GM12878 (cell line): ENCODE measurements at regions not wholly inside any gene's neighbourhood (a gene's known extent, or its start where the extent isn't known, plus 50 kb on each side); places are given as distances from the start of the nearest gene placed in this dataset.

Experiments
- ATAC-seq: fragments of 200-7000 bp; cut with Tn5 transposase; 3 replicates; pipeline ENCODE4 v1.9.1; 2020; ENCODE audit warnings: mild to moderate bottlenecking, moderate library complexity
- BruUV-seq: library from RNA; stranded (reverse); fragments of 400-500 nt; replicated peaks from 2 replicates; lab custom pipeline; 2021; lab: Mats Ljungman, UMichigan
- CTCF ChIA-PET: fragments of 300-600 bp; sonication (Branson Sonifier 250); formaldehyde crosslinking; extraction: SDS; loops from one replicate; lab custom pipeline; 2021; ENCODE audit warnings: inconsistent platforms; lab: Yijun Ruan, JAX
- POLR2A ChIA-PET: fragments of 350-600 bp; formaldehyde crosslinking; extraction: SDS; loops from one replicate; lab custom pipeline; 2021; ENCODE audit warnings: inconsistent platforms; lab: Charles Lee
- RAD21 ChIA-PET: fragments of 300-600 bp; sonication (Branson Sonifier 250); formaldehyde crosslinking; loops from one replicate; lab custom pipeline; 2023; ENCODE audit warnings: antibody characterized with exemption; ENCODE audit not compliant: unreplicated experiment; lab: Charles Lee
- SMC1A ChIA-PET: fragments of 300-600 bp; sonication (Branson Sonifier 250); formaldehyde crosslinking; loops from one replicate; lab custom pipeline; 2023; ENCODE audit not compliant: unreplicated experiment, uncharacterized antibody; lab: Charles Lee
- DNase-seq: peaks from one replicate; pipeline ENCODE4 v3.0.0-alpha.2; 2011; ENCODE audit warnings: low read depth, low spot score
- FAIRE-seq: peaks from 3 replicates; lab custom pipeline; 2011; peaks lifted over from hg19 to GRCh38; lab: Jason Lieb, UNC
- H2AFZ ChIP-seq: 2 replicates; pipeline ENCODE4 v1.6.0; 2011; ENCODE audit warnings: low read depth, low read length, control low read depth; ENCODE audit not compliant: control insufficient read depth
- H3K27ac ChIP-seq: 2 replicates; pipeline ENCODE4 v1.5.1; 2011; ENCODE audit warnings: control low read depth; ENCODE audit not compliant: control insufficient read depth, insufficient read depth
- H3K27me3 ChIP-seq, 2 experiments: replicated peaks in 1 of 2; 2 replicates each; pipeline versions ENCODE4 v1.6.0 to v1.6.1; 2011; ENCODE audit warnings: low read length in 1 of 2; ENCODE audit not compliant: control insufficient read depth in 2 of 2, insufficient read depth in 2 of 2
- H3K36me3 ChIP-seq, 2 experiments: 2 replicates each; pipeline ENCODE4 v1.5.1; 2011; ENCODE audit warnings: low read length in 1 of 2; ENCODE audit not compliant: control insufficient read depth in 2 of 2, insufficient read depth in 2 of 2
- H3K4me1 ChIP-seq: 2 replicates; pipeline ENCODE4 v1.6.1; 2011; ENCODE audit warnings: mild to moderate bottlenecking, low read length, moderate library complexity, mixed read lengths; ENCODE audit not compliant: control insufficient read depth, insufficient read depth
- H3K4me2 ChIP-seq: 2 replicates; pipeline ENCODE4 v1.6.0; 2011; ENCODE audit warnings: control low read depth; ENCODE audit not compliant: control insufficient read depth, insufficient read depth
- H3K4me3 ChIP-seq: fragments of 200-600 bp; sonication (generic); 2 replicates; pipeline ENCODE4 v1.5.1; 2016
- H3K79me2 ChIP-seq: 2 replicates; pipeline ENCODE4 v1.6.0; 2011; ENCODE audit warnings: low read length; ENCODE audit not compliant: control insufficient read depth, insufficient read depth
- H3K9ac ChIP-seq: 2 replicates; pipeline ENCODE4 v1.8.0; 2011; ENCODE audit warnings: low read length, control low read depth, mixed read lengths; ENCODE audit not compliant: control insufficient read depth, insufficient read depth
- H3K9me3 ChIP-seq: replicated peaks from 3 replicates; pipeline ENCODE4 v1.5.1; 2011; ENCODE audit warnings: mild to moderate bottlenecking, low read length; ENCODE audit not compliant: control insufficient read depth, insufficient read depth
- H4K20me1 ChIP-seq: 2 replicates; pipeline ENCODE4 v1.6.0; 2011; ENCODE audit not compliant: control insufficient read depth, insufficient read depth
- CBX5 ChIP-seq: sonication (generic); IDR thresholded peaks from 2 replicates; pipeline ENCODE4 v1.6.1; 2016; ENCODE audit warnings: low read depth, moderate library complexity, mild to moderate bottlenecking, inconsistent platforms
- HDGF ChIP-seq: fragments of 450-650 bp; IDR thresholded peaks from 2 replicates; pipeline ENCODE4 v1.6.1; 2016; ENCODE audit warnings: antibody characterized with exemption
- IRF5 ChIP-seq: fragments of 450-650 bp; IDR thresholded peaks from 2 replicates; pipeline ENCODE4 v1.6.1; 2017; ENCODE audit warnings: borderline replicate concordance
- PML ChIP-seq: IDR thresholded peaks from 2 replicates; pipeline ENCODE4 v1.6.1; 2012; ENCODE audit warnings: low read length, inconsistent platforms
- POLR2AphosphoS5 ChIP-seq: IDR thresholded peaks from 2 replicates; pipeline ENCODE4 v1.6.1; 2011; ENCODE audit warnings: mild to moderate bottlenecking, low read length, inconsistent platforms
- RAD21 ChIP-seq: IDR thresholded peaks from 2 replicates; pipeline ENCODE4 v1.6.1; 2011; ENCODE audit warnings: mild to moderate bottlenecking, low read depth, low read length, moderate library complexity; ENCODE audit not compliant: insufficient read depth
- RCOR1 ChIP-seq: conservative IDR thresholded peaks from 2 replicates; pipeline ENCODE4 v1.6.1; 2012; ENCODE audit warnings: low read depth, low read length, improper control_type of control experiment
- SIX5 ChIP-seq: IDR thresholded peaks from 2 replicates; pipeline ENCODE4 v1.6.1; 2011; ENCODE audit warnings: mild to moderate bottlenecking, low read depth, low read length, moderate library complexity; ENCODE audit not compliant: severe bottlenecking
- TBL1XR1 ChIP-seq: IDR thresholded peaks from 2 replicates; pipeline ENCODE4 v1.6.1; 2012; ENCODE audit warnings: low read depth, low read length, improper control_type of control experiment
- YBX1 ChIP-seq: fragments of 450-650 bp; IDR thresholded peaks from 2 replicates; pipeline ENCODE4 v1.6.1; 2016; ENCODE audit warnings: antibody characterized with exemption
- ZBTB40 ChIP-seq: fragments of 450-650 bp; IDR thresholded peaks from 2 replicates; pipeline ENCODE4 v1.6.1; 2016; ENCODE audit warnings: mild to moderate bottlenecking, moderate library complexity, borderline replicate concordance
- WGBS: methylation state at CpG from one replicate; pipeline ENCODE4 v1.1.6; 2016; ENCODE audit warnings: low lambda C conversion rate; ENCODE audit not compliant: insufficient replicate concordance, insufficient coverage; ENCODE audit errors: missing lambda C conversion rate; 5-methylcytosine and 5-hydroxymethylcytosine counted together
- in situ Hi-C: fragments of 300-500 bp; cut with MboI; formaldehyde crosslinking; loops from 9 replicates; pipeline ENCODE4 v1.14.3; 2018; ENCODE audit warnings: mixed read lengths
- intact Hi-C: fragments of 100-400 bp; cut with micrococcal nuclease; formaldehyde crosslinking; loops from one replicate; pipeline ENCODE4 v1.14.2; 2022; ENCODE audit not compliant: unreplicated experiment
- TF ChIP-seq, protein P1 (sequence below): fragments of 450-650 bp; IDR thresholded peaks from 2 replicates; pipeline ENCODE4 v1.6.1; 2017; ENCODE audit warnings: antibody characterized with exemption, mild to moderate bottlenecking, moderate library complexity

GRCh38 chr10:123607386-123607785 lies 58.8 kb upstream of the GPR26 start (continued):
- TF ChIP-seq RAD21 = no peak

DNA sequence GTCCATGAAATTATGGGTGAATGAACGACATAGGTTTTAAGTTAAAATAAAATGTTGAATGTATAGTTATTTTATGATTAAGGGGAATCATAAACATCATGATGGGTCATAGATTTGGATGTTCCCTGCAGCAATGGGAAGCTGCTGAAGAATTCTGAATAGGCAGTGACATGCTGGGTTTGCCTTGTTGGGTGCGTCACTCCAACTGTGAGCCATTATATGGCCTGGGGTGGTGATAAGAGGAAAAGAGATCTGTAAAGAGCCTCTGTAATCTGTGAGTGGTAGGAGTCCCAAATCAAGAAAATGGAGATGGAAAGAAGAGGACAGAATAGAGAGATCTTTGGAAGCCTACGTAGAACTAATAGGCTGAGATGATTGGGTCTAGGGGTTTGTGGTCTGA lies 58.1 kb upstream of the GPR26 start:
- H3K36me3 ChIP-seq = no peaks in the 10 kb centered on the region
- no peak for ATAC-seq
- in situ Hi-C loops = no loop called here
- no peaks in the 10 kb centered on the region for H3K79me2 ChIP-seq
- H3K4me2 ChIP-seq = no peak overlapping the region
- RAD21 ChIA-PET = no interaction called here
- no peak for FAIRE-seq
- peaks cover 3 to 6% of the 10 kb centered on the region in 2 experiments; a peak in 2 of 4 replicates for H3K27me3 ChIP-seq
- SMC1A ChIA-PET = no interaction called here
- no peak overlapping the region for H3K4me3 ChIP-seq
- BruUV-seq = no TSS peak
- no peak overlapping the region for H2AFZ ChIP-seq
- intact Hi-C loops = no loop called here
- POLR2A ChIA-PET = no interaction called here
- DNase-seq = no peak
- no peak overlapping the region for H3K9ac ChIP-seq
- H3K9me3 ChIP-seq = no peaks in the 10 kb centered on the region
- H4K20me1 ChIP-seq = no peaks in the 10 kb centered on the region
- 14% methylated on average over 3 of the region's 3 CpGs for WGBS
- CTCF ChIA-PET = no interaction called here
- TF ChIP-seq HDGF = no peak
- TF ChIP-seq PML = no peak
- no peak for TF ChIP-seq ZBTB40
- TF ChIP-seq YBX1 = no peak
- no peak for TF ChIP-seq RCOR1
- no peak for TF ChIP-seq IRF5
- TF ChIP-seq POLR2AphosphoS5 = no peak
- TF ChIP-seq CBX5 = no peak
- no peak for TF ChIP-seq SIX5
- no peak for TF ChIP-seq TBL1XR1
- TF ChIP-seq, protein P1, sequence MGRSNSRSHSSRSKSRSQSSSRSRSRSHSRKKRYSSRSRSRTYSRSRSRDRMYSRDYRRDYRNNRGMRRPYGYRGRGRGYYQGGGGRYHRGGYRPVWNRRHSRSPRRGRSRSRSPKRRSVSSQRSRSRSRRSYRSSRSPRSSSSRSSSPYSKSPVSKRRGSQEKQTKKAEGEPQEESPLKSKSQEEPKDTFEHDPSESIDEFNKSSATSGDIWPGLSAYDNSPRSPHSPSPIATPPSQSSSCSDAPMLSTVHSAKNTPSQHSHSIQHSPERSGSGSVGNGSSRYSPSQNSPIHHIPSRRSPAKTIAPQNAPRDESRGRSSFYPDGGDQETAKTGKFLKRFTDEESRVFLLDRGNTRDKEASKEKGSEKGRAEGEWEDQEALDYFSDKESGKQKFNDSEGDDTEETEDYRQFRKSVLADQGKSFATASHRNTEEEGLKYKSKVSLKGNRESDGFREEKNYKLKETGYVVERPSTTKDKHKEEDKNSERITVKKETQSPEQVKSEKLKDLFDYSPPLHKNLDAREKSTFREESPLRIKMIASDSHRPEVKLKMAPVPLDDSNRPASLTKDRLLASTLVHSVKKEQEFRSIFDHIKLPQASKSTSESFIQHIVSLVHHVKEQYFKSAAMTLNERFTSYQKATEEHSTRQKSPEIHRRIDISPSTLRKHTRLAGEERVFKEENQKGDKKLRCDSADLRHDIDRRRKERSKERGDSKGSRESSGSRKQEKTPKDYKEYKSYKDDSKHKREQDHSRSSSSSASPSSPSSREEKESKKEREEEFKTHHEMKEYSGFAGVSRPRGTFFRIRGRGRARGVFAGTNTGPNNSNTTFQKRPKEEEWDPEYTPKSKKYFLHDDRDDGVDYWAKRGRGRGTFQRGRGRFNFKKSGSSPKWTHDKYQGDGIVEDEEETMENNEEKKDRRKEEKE = no peak
- TF ChIP-seq, all 136 proteins: peak for 0
- H3K4me1 ChIP-seq = no peaks in the 10 kb centered on the region
- no peak overlapping the region for H3K27ac ChIP-seq
